Loucy (cell line): ENCODE measurements at regions not wholly inside any gene's neighbourhood (a gene's known extent, or its start where the extent isn't known, plus 50 kb on each side); places are given as distances from the start of the nearest gene placed in this dataset.

Experiments used
- EZH2phosphoT487 ChIP-seq: fragments of 200-600 bp; IDR thresholded peaks from 2 replicates; pipeline ENCODE4 v1.6.1; 2018; ENCODE audit warnings: antibody characterized with exemption, mild to moderate bottlenecking, moderate library complexity, borderline replicate concordance
- TF ChIP-seq, protein P1 (sequence below): fragments of 200-600 bp; sonication (generic); conservative IDR thresholded peaks from 2 replicates; pipeline ENCODE4 v1.5.1; 2014; ENCODE audit warnings: mild to moderate bottlenecking, antibody characterized with exemption, low read length

DNA sequence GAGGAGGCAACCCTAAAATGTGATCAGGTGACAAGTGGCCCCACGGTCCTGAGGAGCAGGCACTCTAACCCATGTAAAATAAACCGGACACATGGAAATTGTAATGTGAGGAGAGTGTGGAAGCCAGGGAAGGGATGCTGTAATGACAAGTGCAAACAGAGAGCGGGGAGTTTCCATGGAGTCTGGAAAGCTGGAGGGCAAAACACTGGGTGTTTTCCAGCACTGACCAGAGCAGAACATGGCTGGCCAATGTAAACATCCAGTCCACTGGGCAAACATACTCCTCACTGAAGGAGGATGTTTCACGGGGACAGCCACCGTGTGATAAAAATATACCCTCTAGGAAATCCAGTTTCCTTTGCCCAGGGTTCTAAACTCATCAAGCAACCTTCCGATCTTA is 219.0 kb upstream of the JARID2 start:
- TF ChIP-seq, protein P1, sequence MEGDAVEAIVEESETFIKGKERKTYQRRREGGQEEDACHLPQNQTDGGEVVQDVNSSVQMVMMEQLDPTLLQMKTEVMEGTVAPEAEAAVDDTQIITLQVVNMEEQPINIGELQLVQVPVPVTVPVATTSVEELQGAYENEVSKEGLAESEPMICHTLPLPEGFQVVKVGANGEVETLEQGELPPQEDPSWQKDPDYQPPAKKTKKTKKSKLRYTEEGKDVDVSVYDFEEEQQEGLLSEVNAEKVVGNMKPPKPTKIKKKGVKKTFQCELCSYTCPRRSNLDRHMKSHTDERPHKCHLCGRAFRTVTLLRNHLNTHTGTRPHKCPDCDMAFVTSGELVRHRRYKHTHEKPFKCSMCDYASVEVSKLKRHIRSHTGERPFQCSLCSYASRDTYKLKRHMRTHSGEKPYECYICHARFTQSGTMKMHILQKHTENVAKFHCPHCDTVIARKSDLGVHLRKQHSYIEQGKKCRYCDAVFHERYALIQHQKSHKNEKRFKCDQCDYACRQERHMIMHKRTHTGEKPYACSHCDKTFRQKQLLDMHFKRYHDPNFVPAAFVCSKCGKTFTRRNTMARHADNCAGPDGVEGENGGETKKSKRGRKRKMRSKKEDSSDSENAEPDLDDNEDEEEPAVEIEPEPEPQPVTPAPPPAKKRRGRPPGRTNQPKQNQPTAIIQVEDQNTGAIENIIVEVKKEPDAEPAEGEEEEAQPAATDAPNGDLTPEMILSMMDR = no peak
- no peak for TF ChIP-seq EZH2phosphoT487
